GM21367 (cell line): ENCODE measurements at regions not wholly inside any gene's neighbourhood (a gene's known extent, or its start where the extent isn't known, plus 50 kb on each side); places are given as distances from the start of the nearest gene placed in this dataset.
"Not testable (repeated sequence)": the region's sequence is repeated elsewhere in the genome, so short reads cannot be mapped to it uniquely, and the experiment has no call there.

Experiments
- ATAC-seq: cut with Tn5 transposase; IDR thresholded peaks from one replicate; pipeline ENCODE4 v1.9.1; 2021; ENCODE audit not compliant: unreplicated experiment

- not testable (repeated sequence) for ATAC-seq
Measured at GRCh38 chr6:166846446-166847142, 109.8 kb downstream of the RNASET2 start.

DNA sequence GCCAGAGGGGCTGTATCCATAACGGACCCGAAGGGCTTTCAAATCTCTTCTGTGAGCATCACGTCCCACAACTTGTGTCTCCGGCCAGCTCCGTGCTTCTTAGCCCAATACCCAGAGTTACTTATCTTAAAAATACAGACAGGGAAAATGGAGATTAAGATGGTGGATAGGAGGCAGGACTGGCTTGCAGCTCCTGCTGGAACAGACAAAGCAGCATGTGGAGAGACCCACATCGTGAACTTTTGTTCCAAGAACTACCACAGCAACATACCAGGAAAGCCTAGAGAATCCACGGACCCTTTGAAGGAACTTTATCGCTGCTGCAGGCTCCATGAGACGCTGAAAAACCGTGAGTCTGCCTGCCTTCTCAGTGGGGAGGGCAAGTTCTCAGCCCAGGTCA lies 113.7 kb downstream of the RNASET2 start:
- ATAC-seq = no peak

DNA sequence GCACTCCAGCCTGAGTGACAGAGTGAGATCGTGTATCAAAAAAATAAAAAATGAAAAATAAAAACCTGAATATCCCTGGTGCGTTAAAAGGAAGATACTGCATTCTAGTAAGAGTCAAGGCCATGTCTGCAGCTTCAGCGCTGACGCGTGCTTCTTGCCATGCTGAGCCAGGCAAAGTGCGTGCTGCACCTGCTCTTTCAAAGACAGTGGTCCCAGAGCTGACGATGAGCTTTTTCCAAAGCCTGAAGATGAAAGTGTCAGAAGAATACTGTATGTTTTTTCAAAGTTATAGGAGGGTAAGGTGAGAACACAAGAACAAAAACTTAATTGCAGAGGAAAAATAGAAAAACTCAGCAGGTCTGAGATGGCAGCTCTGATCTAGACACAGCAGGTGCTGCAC lies 115.1 kb downstream of the RNASET2 start:
- no peak for ATAC-seq

DNA sequence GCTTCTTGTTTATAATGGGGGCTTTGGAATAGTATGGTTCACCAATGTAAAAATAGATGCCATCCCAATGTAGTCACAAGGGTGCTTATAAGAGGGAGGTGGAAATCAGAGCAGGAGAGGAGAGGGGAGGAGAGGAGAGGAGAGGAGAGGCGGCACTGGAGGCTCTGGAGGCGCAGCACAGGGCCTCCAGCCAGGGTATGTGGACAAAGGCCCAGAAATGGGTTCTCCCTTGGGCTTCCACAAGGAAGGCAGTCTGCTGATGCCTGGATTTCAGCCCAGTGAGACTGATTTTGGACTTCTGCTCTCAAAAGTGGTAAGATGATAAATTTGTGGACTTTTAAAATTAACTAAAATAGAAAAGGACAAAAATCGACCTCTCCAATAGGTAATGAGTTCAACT lies 116.8 kb downstream of the RNASET2 start:
- ATAC-seq = no peak

DNA sequence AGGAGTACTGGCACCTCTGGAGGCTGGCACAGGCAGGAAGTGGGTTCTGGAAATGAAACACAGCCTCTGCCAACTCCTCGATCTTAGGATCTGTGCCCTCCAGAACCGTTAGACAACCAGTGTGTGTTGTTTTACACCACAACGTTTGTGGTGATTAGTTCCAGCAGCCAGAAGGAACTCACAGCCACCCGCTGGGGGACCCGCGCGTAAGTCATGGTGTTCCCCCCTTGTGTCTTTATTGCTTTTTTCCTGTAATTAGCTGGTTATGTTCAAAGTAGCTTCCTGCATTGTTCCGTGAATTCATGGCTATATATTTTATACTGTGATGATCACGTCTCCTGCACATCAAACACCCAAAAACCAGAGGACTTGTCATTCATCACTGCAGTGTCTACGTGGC lies 117.4 kb downstream of the RNASET2 start:
- ATAC-seq = no peak

DNA sequence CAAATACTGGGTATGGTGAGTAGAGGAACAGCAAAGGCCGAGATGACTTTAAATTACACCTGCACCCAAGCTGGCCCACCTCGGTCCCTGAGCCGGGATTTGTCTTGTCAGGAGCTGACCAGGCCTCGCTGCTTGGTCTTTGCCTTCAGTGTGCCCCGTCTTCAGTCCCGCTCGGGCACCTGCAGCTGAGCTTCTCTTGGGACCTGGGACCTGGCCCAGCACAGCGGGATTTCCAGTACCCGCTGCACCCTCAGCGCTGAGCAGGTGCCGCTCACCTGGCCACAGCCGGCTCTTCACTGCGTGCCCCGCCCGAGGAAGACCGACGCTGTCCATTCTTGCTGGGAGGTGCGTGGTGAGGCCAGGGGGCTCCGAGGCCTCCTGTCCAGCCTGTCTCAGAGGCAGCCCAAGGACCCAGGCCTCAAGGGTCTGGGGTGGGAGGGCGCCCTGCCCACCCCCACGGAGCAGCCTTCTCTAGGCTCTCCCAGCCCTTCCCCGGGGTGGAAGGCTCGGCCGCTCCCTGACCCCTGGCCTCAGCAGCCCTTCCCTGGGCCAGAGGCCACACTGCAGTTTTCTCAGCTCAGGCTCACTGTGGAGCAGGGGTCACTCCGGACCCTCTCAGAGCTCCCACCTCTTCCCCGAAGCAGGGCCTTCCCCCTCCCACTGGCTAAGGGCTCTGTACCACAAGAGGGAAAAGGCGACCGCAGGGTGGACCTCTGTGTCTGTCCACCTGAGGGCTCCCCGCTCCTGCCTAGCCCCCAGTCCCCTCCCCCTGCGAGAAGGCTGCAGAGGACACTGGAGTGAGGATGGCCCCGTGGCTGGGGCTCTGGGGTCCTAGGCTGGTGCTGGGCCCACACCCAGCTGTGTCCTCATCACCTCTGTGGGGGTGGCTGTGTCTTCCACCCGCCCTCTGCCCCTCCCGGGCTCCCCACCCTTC lies 119.3 kb downstream of the RNASET2 start:
- no peak for ATAC-seq

GRCh38 chr6:166834049-166834448 lies 122.3 kb downstream of the RNASET2 start:
- no peak for ATAC-seq

DNA sequence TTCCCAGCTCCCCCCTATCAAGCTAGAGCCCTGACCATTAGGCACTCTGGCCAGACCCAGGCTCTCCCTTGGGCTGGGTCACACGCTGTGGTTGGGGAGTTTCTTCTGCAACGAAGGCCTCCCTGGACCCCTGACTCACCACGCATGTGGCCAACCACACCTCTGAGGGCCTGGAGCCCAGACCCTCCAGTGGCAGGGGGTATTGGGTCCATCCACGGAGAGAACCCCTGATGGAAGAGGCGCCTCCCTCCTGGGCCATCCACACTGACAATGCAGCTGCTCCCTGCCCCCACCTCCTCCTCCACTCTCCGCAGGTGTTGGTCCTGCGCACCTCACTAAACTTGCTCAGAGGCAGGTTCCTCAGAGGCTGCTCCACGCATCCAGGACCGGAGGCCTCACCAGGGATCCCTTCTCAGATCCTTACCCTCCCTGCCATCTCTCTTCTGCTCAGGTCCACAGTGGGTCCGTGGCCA lies 125.4 kb downstream of the RNASET2 start:
- ATAC-seq = no peak

DNA sequence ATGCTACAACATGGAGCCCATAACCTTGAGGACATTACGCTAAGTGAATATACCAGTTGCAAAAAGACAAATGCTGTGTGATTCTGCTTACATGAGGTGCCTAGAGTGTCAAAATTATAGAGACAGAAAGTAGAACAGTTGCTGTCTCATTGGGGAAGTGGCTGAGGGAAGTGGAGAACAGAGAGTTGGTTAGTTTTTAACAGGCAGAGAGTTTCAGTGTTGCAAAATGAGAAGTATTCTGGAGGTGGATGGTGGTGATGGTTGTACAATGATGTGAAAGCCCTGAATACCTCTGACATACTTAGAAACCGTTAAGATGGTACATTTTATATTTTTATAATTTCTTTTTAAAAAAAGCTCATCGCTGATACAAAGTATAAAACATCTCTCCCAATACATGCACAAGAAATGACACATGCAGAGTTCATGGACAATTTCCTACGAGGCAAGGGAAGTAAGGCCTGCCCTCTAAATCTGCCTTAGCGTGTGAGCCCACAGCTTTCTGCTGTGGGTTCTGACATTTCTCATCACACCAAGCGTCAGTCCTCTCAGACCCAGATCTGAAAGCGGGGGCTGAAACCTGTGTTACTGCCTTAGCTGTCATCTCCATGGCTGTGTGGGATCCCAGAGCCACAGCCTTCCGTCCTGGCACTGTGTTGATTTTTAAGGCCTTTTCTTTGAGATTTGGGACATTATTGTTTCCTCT lies 126.0 kb downstream of the RNASET2 start:
- peak; percentile 92 for ATAC-seq

DNA sequence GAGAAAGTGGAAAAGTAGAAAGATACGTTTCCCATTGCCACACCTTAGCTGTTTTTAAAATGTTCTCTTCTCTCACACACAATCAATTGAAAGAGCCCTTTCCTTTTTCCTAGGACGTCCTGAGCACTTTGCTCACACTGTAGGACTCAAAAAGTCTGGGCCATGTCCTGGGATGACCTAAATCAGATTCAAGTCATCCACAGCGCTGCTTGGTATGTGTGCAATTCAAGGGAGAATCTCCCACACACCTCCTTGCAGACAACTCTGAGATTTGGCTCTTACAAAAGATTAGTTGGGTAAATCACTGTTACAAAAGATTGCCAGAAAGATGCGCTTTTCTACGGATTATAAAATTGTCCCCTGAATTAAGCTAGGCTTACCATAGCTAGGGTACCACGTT lies 130.1 kb downstream of the RNASET2 start:
- no peak for ATAC-seq

GRCh38 chr6:166825553-166826145 lies 130.7 kb downstream of the RNASET2 start:
- no peak for ATAC-seq

DNA sequence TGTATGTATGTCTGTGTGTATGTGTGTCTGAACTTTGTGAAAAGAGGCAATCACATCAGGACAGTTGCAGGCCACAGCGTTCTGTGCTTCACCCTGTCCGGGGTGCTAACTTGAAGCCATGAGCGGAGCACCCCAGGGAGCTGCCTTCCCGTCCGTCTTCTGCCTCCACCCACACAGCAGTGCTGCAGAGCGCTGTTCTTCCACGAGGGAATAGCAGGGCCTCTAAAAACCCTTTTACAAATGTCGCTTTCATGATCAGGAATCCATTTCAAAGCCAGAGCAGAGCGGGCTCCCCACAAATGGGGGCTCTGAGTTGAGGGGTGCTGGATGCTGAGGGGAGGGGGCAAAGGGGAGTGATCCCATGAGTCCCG lies 131.5 kb downstream of the RNASET2 start:
- ATAC-seq = no peak

DNA sequence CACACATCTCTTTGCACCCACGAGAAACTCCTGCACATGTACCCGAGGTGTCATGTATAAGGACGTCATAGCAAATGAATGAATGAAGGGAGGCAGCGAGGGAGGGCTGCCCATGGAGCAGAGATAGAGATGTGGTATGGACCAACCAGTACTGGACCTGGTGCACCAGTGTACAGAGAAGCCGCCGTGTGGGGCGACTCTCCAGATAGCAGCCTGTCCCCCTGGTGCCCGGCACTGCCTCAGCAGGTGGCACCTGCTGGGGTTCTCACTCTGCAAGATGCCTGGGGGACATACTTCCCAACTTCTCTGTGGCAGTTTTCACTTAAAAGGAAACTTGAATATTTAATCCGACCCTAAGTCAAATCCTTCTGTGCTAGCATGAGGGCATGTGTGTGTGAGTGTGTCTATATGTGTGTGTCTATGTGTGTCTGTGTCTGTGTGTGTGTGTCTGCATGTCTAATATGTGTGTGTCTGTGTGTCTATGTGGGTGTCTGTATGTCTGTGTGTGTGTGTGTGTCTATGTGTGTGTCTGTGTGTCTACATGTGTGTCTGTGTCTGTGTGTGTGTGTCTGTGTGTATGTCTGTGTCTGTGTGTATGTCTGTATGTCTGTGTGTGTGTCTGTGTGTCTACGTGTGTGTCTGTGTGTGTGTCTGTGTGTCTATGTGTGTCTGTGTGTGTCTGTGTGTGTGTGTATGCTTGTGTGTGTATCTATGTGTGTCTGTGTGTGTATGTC lies 132.0 kb downstream of the RNASET2 start:
- ATAC-seq = no peak

DNA sequence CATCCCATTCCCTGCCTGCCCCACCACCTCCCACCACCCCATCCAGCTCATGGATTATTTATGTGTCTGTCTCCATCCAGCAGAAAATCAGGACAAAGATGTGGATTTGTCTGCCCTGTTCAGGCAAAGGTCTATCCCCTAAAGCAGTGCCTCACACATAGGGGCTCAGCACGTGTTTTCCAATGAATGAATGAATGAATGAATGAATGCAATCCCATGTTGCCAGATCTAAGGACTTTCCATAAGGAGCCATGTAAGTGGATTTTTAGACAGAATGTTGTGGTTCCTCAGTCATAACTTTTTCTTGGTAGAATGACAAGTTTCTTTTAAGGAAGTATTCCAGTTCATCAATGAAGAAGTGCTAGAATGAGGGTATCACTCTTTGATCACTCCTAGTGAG lies 133.7 kb downstream of the RNASET2 start:
- no peak for ATAC-seq

DNA sequence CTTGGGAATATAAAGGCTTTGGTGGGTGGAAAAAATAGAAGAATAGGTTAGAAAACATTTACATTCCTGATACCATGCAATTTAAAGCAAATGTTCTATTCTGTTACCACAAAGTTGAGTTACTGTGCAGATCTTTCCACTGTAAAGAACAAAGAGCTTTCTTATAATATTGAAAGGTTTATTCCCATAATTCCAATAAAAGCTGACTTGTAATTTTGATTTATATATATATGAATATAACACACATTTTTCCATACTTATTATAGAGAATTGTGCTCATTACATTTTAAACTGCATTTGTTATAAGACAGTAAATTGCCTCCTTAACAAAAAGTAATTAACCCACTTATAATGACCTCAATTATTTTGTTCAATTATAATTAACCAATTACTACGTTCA lies 135.9 kb downstream of the RNASET2 start:
- no peak for ATAC-seq

DNA sequence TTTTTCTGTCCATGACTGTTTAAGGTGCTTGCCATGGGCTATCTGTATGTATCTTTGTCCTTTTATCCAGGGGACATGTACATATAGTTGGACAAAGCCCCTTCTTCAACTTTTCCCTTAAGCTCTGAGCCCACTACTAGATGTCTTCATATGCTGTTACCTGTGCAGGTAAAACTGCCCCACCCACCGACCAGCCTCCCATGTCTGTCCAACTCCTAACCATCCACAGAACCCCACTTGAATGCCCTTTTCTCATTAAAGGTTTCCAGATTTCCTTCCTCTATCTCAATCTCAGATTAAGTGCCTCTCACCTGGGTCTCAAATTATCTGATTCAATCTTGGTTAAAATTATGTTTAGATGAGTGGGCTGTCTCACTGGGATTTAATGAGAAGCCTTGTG lies 136.3 kb downstream of the RNASET2 start:
- ATAC-seq = no peak

- ATAC-seq = no peak
Measured at GRCh38 chr6:166815629-166816028, 140.7 kb downstream of the RNASET2 start.

GRCh38 chr6:166814390-166814789 lies 142.0 kb downstream of the RNASET2 start:
- no peak for ATAC-seq

DNA sequence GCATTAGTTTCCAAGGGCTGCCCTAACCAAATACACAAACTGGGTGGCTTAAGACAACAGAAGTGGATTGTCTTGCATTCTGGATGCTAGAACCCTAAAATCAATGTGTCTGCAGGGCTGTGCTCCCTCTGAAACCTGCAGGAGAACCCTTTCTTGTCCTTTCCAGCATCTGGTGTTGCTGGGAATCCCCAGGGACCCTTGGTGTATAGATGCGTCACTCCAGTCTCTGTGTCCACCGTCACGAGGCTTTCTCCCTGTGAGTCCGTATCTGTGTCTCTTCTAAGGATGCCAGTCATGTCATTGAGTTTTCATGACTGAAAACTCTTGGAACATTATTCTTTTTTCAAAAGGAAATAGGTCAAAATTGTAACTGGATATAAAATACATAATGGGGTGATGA lies 142.9 kb downstream of the RNASET2 start:
- ATAC-seq = no peak

DNA sequence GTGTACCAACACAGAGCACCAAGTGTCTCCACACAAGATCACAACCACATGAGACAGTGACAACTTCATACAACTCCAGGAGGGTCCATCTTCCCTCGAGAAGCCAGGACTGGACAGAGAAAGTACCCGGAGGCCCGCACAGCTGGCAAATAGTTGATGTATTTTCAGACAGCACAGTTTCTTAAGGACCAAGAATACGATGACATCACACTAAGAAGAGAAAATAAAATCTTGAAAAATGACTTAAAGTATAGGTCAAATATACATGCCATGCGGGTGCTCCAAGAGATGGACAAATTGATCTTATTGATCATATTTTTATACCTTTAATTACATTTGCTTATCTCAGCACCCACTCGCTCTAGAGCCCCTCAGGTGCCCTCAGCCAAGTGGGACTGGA lies 145.5 kb downstream of the RNASET2 start:
- no peak for ATAC-seq

- no peak for ATAC-seq
Measured at GRCh38 chr6:166809721-166810120, 146.6 kb downstream of the RNASET2 start.
